ENCODE measurements at regions not wholly inside any gene's neighbourhood (a gene's known extent, or its start where the extent isn't known, plus 50 kb on each side); places are given as distances from the start of the nearest gene placed in this dataset.

DNA sequence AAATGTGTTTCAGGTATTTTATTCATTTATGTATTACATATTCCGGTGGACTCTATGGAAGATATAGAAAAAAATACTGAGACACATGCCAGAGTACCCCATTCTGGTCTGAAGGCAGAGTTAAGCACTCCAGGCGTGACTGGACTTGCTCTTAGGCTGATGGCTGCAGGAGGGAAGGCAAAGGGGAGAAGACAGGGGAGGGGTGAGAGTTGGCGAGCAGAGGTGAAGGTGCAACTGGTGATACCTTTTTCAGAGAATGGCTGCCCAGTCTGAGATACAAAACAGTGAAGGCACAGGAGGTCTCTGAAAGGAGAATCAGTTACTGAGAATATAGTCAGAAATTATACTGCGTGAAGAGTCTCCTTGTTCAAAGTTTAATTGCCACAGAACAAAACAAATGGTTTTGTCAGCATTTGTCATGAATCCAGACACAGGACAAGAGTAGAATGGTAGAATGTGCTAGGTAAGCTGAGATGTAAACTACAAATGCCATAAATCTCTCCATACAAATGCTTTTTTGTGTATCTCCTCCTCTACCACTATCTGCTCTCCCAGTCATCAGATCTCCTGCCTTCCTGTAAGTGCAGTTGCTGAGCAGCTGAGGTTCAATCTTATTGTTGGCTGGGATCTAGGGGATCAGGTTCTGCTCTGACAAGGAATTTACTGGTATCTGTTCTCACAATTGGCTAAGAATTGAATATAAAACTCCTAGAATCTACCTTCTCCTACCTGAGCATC, 104.2 kb upstream of the DST start:
- TF ChIP-seq GATA2 (IDR thresholded peaks at IDR 0.05; ENCODE audit: low read depth, low read length) (no peak), GATA3 (IDR thresholded peaks at IDR 0.05; ENCODE audit: low read depth, low read length) (no peak)
